GM18520 (cell line): ENCODE measurements at regions not wholly inside any gene's neighbourhood (a gene's known extent, or its start where the extent isn't known, plus 50 kb on each side); places are given as distances from the start of the nearest gene placed in this dataset.
"Not testable (repeated sequence)": the region's sequence is repeated elsewhere in the genome, so short reads cannot be mapped to it uniquely, and the experiment has no call there.

Source experiments
- ATAC-seq: cut with Tn5 transposase; IDR thresholded peaks from one replicate; pipeline ENCODE4 v1.9.1; 2021; ENCODE audit not compliant: unreplicated experiment

- no peak for ATAC-seq
Observed at GRCh38 chr5:130957151-130957550, 207.9 kb downstream of the HINT1 start.

- no peak for ATAC-seq
Observed at GRCh38 chr5:130955041-130955440, 210.0 kb downstream of the HINT1 start.

GRCh38 chr5:130954336-130954735 is 210.7 kb downstream of the HINT1 start:
- no peak for ATAC-seq

- no peak for ATAC-seq
Observed at GRCh38 chr5:130939059-130939458, 226.0 kb downstream of the HINT1 start.

GRCh38 chr5:130937046-130937445 is 228.0 kb downstream of the HINT1 start:
- ATAC-seq = no peak

GRCh38 chr5:130923543-130924124 is 241.4 kb downstream of the HINT1 start:
- ATAC-seq = no peak

GRCh38 chr5:130912088-130912487 is 253.0 kb downstream of the HINT1 start:
- no peak for ATAC-seq

GRCh38 chr5:130908186-130908585 is 256.9 kb downstream of the HINT1 start:
- ATAC-seq = no peak

- ATAC-seq = not testable (repeated sequence)
Observed at GRCh38 chr5:130897537-130898195, 267.4 kb downstream of the HINT1 start.

GRCh38 chr5:130897181-130897536 is 267.9 kb downstream of the HINT1 start:
- not testable (repeated sequence) for ATAC-seq

GRCh38 chr5:130896636-130897035 is 268.4 kb downstream of the HINT1 start:
- no peak for ATAC-seq

GRCh38 chr5:130893006-130893405 is 272.1 kb downstream of the HINT1 start:
- no peak for ATAC-seq

- ATAC-seq = no peak
Observed at GRCh38 chr5:130890610-130891009, 274.4 kb downstream of the HINT1 start.

GRCh38 chr5:130885691-130886090 is 279.4 kb downstream of the HINT1 start:
- no peak for ATAC-seq

- no peak for ATAC-seq
Observed at GRCh38 chr5:130885027-130885426, 280.0 kb downstream of the HINT1 start.

GRCh38 chr5:130884023-130884422 is 281.0 kb downstream of the HINT1 start:
- no peak for ATAC-seq

- no peak for ATAC-seq
Observed at GRCh38 chr5:130875656-130876055, 289.4 kb downstream of the HINT1 start.

GRCh38 chr5:130874861-130875417 is 290.1 kb downstream of the HINT1 start:
- ATAC-seq = no peak

GRCh38 chr5:130871346-130872086 is 293.5 kb downstream of the HINT1 start:
- ATAC-seq = peak; percentile 70

GRCh38 chr5:130870691-130871090 is 294.4 kb downstream of the HINT1 start:
- ATAC-seq = no peak

GRCh38 chr5:130868186-130868840 is 296.7 kb downstream of the HINT1 start:
- ATAC-seq = no peak
